ENCODE measurements at regions not wholly inside any gene's neighbourhood (a gene's known extent, or its start where the extent isn't known, plus 50 kb on each side); places are given as distances from the start of the nearest gene placed in this dataset.
"Not testable (repeated sequence)": the region's sequence is repeated elsewhere in the genome, so short reads cannot be mapped to it uniquely, and the experiment has no call there.

DNA sequence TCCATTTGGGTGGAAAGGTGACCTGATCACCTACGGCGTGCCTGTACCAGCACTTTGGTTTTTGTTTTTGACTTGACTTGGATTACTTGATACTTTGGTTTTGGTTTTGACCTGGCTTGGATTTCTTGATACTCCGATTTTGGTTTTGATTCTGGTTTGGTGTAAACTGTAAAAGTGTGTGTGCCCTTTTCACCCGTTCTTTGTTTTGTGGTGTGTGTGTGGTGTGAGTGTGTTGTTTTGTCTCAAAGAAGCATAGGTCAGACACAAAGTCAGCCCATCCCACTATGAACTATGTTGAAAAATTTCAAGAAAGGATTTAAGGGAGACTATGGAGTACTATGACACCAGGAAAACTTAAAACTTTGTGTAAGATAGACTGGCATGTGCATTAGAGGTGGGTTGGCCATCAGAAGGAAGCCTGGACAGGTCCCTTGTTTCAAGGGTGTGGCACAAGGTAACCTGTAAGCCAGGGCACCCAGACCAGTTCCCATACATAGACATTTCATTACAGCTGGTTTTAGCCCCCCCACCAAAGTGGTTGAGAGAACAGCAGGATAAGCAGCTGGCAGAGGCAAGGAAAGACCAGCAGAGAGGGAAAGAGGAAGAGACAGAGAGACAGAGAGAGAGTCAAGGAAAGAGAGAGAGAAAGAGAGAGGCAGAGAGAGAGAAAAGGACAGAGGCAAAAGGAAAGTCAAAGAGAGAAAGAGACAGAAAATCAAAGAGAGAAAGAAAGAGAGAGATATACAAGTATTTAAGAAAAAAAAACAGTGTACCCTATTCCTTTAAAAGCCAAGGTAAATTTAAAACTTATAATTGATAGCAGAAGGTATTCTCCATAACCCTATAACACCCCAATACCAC is 187.9 kb upstream of the NDUFV2 start:
- not testable (repeated sequence) for TF ChIP-seq POLR2A (IDR thresholded peaks at IDR 0.05)
- TF ChIP-seq, protein P1, sequence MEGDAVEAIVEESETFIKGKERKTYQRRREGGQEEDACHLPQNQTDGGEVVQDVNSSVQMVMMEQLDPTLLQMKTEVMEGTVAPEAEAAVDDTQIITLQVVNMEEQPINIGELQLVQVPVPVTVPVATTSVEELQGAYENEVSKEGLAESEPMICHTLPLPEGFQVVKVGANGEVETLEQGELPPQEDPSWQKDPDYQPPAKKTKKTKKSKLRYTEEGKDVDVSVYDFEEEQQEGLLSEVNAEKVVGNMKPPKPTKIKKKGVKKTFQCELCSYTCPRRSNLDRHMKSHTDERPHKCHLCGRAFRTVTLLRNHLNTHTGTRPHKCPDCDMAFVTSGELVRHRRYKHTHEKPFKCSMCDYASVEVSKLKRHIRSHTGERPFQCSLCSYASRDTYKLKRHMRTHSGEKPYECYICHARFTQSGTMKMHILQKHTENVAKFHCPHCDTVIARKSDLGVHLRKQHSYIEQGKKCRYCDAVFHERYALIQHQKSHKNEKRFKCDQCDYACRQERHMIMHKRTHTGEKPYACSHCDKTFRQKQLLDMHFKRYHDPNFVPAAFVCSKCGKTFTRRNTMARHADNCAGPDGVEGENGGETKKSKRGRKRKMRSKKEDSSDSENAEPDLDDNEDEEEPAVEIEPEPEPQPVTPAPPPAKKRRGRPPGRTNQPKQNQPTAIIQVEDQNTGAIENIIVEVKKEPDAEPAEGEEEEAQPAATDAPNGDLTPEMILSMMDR (IDR thresholded peaks at IDR 0.05): not testable (repeated sequence)
